ENCODE measurements at regions not wholly inside any gene's neighbourhood (a gene's known extent, or its start where the extent isn't known, plus 50 kb on each side); places are given as distances from the start of the nearest gene placed in this dataset.

DNA sequence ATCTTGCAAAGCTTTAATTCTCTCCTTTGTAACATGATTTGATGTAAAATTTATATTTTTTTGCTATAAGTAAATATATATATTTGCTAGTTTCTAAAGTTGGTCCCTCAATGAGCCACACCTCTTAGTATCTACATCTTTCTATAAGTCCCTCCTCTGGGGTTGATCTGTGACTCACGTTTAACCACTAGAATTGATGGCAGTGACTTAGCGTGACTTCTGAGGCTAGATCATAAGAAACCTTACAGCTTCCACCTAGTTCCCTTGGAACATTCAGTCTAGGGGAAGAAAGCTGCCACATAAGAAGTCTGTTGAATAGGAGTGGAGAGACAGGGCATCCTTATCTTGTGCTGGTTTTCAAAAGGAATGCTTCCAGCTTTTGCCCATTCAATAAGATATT is 56.6 kb upstream of the TNIK start:
- TF ChIP-seq GATA1 (IDR thresholded peaks at IDR 0.05; ENCODE audit: low read depth, low read length) (no peak), POLR2A (IDR thresholded peaks at IDR 0.05; ENCODE audit: low read length) (no peak)
- DNase-seq = peak in 1 of 2 experiments; percentile 39

DNA sequence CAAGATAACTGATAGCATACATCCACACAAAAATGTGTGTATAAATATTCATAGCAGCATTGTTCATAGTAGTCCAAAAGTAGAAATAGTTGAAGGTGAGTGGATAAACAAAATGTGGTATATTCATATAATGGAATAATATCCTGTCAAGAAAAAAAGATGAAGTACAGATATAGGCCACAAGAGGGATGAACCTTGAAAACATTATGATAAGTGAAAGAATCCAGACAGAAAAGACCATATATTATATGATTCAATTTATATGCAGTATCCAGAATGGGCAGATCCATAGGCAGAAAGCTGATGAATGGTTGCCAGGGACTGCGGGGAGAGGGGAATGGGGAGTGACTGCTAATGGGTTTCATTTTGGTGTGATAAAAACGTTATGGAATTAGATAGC is 54.3 kb upstream of the TNIK start:
- peak in 1 of 2 experiments; percentile 21 for DNase-seq
- TF ChIP-seq GATA1 (IDR thresholded peaks at IDR 0.05; ENCODE audit: low read depth, low read length) = no peak
- no peak for TF ChIP-seq POLR2A (IDR thresholded peaks at IDR 0.05; ENCODE audit: low read length)

DNA sequence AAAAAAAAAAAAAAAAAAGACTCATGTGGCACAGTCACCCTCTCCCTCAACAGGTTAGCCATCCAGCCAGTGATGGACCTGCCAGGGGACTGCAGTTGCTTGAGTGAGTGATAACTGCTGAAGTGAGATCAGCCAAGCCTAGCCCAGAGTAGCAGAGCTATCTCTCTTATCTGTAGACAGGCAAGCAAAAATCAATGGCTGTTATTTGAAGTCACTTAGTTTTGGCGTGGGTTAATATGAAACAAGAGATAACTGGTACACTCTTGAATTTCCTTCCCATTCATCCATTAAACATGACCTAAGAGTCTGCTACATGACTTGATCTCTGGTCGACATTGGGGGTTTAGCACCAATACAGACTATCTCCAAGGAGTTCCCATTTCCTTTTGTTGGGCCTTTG is 51.2 kb upstream of the TNIK start:
- DNase-seq = peak; percentile 71 to 91
- TF ChIP-seq GATA1 (IDR thresholded peaks at IDR 0.05; ENCODE audit: low read depth, low read length) (no peak), POLR2A (IDR thresholded peaks at IDR 0.05; ENCODE audit: low read length) (no peak)
